GM10266 (cell line): ENCODE measurements at regions not wholly inside any gene's neighbourhood (a gene's known extent, or its start where the extent isn't known, plus 50 kb on each side); places are given as distances from the start of the nearest gene placed in this dataset.

ENCODE experiments used
- DNase-seq: peaks from one replicate; pipeline ENCODE4 v3.0.0; 2012; ENCODE audit errors: extremely low spot score
- TF ChIP-seq, protein P1 (sequence below): IDR thresholded peaks from 2 replicates; pipeline ENCODE4 v1.5.1; 2012; ENCODE audit warnings: mild to moderate bottlenecking, low read depth; ENCODE audit not compliant: control insufficient read depth, insufficient read depth; ENCODE audit errors: missing control alignments

- DNase-seq: no peak
- TF ChIP-seq, protein P1, sequence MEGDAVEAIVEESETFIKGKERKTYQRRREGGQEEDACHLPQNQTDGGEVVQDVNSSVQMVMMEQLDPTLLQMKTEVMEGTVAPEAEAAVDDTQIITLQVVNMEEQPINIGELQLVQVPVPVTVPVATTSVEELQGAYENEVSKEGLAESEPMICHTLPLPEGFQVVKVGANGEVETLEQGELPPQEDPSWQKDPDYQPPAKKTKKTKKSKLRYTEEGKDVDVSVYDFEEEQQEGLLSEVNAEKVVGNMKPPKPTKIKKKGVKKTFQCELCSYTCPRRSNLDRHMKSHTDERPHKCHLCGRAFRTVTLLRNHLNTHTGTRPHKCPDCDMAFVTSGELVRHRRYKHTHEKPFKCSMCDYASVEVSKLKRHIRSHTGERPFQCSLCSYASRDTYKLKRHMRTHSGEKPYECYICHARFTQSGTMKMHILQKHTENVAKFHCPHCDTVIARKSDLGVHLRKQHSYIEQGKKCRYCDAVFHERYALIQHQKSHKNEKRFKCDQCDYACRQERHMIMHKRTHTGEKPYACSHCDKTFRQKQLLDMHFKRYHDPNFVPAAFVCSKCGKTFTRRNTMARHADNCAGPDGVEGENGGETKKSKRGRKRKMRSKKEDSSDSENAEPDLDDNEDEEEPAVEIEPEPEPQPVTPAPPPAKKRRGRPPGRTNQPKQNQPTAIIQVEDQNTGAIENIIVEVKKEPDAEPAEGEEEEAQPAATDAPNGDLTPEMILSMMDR: no peak
Measured at GRCh38 chr12:98439471-98439951, 75.9 kb upstream of the TMPO start.

DNA sequence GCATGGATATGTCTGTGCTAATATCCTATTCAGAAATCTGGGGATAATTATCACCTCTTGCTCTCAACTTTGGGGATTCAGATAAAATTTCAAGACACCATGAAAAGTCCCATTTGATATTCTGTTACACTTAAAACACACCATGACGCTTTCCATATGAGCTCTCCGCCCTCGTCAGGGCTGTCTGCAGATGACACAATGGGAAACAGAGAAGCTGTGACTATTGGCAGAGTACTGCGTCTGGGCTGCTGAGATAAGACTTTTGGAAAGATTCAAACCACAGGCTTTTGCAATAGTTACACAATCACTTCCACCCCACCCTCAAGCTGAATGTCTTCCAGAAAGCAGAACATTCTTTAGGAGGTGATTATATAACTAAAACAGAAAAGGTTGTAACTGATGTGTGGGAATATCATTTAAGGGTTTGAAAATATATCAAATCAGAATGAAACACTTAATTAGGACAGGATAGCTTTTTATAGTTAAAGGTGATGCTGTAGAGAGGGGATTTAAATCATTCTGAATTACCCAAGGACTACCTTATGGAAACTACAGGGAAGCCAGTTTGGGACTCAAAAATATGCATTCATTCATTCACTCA, 75.3 kb upstream of the TMPO start:
- DNase-seq: no peak
- TF ChIP-seq, protein P1: no peak

GRCh38 chr12:98446060-98446459, 69.3 kb upstream of the TMPO start:
- TF ChIP-seq, protein P1: no peak
- DNase-seq: no peak

DNA sequence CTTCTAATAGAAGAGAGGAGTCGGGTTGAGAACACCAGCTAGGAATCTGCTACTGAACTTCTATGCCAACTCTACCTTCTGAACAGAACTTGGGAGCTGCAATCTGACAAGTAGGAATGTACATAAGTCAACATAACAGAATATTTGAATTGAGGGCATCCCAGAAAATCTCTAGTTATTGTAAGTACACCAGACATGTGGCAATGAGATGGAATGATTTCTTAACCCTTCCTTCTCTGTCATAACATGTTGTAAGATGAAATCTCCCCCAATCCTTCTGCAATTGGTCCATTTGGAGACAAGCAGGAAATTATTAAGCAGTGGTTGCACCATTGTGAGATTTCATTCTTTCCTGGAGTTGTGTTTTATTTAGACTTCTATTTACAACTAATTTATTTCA, 68.7 kb upstream of the TMPO start:
- TF ChIP-seq, protein P1: no peak
- no peak for DNase-seq

GRCh38 chr12:98449584-98449983, 65.8 kb upstream of the TMPO start:
- DNase-seq: no peak
- TF ChIP-seq, protein P1: no peak

- DNase-seq: no peak
- TF ChIP-seq, protein P1: no peak
Measured at GRCh38 chr12:98453070-98453469, 62.3 kb upstream of the TMPO start.

DNA sequence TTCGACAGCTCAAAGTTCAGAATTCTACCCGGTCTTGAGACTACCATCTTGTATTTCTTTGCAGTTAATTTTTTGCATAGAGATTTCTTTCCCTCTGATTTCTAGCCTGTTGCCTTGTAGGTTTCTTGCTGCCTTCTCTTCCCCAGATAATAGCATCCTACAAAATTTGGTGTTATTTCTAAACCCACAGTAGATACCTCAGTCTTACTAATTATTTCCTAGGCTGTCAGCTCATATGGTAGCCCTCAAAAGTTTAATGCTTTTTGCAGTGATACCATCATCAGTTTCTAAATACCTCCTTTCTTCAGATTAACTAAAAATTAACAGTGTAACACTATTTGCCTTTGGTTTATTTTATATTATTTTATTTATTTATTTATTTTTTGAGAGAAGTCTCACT, 61.9 kb upstream of the TMPO start:
- DNase-seq: no peak
- TF ChIP-seq, protein P1: no peak
